SK-N-MC (cell line): ENCODE measurements at regions not wholly inside any gene's neighbourhood (a gene's known extent, or its start where the extent isn't known, plus 50 kb on each side); places are given as distances from the start of the nearest gene placed in this dataset.

Source experiments
- DNase-seq: peaks from one replicate; pipeline ENCODE4 v3.0.0-alpha.2; 2011; ENCODE audit warnings: low read depth, low spot score
- H3K27ac ChIP-seq: fragments of 200-600 bp; sonication (generic); 2 replicates; pipeline ENCODE4 v1.5.1; 2016; ENCODE audit warnings: mixed run types
- H3K36me3 ChIP-seq: fragments of 200-600 bp; sonication (generic); 2 replicates; pipeline ENCODE4 v1.6.1; 2017; ENCODE audit warnings: antibody characterized with exemption, low read length, mixed read lengths; ENCODE audit not compliant: insufficient read depth
- H3K4me3 ChIP-seq: fragments of 200-600 bp; sonication (generic); 2 replicates; pipeline ENCODE4 v1.5.1; 2016
- H3K9ac ChIP-seq: fragments of 200-600 bp; sonication (generic); 2 replicates; pipeline ENCODE4 v1.8.0; 2017; ENCODE audit warnings: mixed run types, mixed read lengths; ENCODE audit not compliant: insufficient read length
- H3K9me3 ChIP-seq: fragments of 200-600 bp; sonication (generic); 2 replicates; pipeline ENCODE4 v1.6.1; 2017; ENCODE audit warnings: low read depth, mild to moderate bottlenecking, antibody characterized with exemption, low read length, moderate library complexity, mixed read lengths
- EZH2 ChIP-seq: fragments of 200-600 bp; sonication (generic); IDR thresholded peaks from one replicate; pipeline ENCODE4 v1.6.1; 2017; ENCODE audit warnings: antibody characterized with exemption
- FOXP2 ChIP-seq: optimal IDR thresholded peaks from 2 replicates; pipeline ENCODE3; 2011; ENCODE audit warnings: mild to moderate bottlenecking, moderate library complexity; ENCODE audit not compliant: insufficient read depth; ENCODE audit errors: extremely low read length, control extremely low read depth
- POLR2AphosphoS5 ChIP-seq: IDR thresholded peaks from 2 replicates; pipeline ENCODE4 v1.6.1; 2012; ENCODE audit warnings: mild to moderate bottlenecking, low read depth, low read length, borderline replicate concordance

DNA sequence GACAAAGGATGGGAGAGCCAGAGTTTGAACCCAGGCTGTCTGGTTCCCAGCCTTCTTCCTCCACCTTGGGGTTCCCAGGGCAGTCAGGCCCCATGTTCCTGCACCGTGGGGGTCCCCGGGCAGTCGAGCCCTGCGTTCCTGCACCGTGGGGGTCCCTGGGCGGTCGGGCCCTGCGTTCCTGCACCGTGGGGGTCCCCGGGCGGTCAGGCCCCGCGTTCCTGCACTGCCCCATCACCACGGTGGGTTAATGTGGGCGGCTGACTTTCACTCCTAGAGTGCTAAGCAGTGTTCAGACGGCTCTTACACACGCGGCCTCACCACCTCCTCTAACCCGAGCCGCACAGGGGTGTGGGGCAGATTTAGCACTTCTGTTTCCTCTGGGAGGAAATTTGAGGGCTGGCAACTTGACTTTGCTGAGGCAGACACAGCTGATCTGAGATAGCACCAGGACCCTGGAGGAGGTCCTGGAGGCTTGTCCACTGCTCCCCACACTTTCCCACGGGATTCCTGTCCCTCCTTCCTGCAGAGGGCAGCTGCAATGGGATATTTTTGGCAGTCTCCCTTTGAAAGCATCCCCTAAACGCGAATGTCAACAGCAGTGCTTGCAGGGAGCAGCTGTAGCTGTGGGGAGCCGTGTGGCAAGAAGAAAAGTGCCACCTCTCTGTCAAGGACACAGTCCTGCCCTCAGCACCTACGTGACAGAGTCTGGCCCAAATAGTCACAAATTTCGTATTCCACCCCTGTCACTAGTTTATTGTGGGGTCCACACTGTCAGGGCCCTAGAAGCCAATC, 239.4 kb downstream of the TEX29 start:
- no peaks in the 10 kb centered on the region for H3K36me3 ChIP-seq
- H3K4me3 ChIP-seq, result no peak overlapping the region
- no peak overlapping the region for H3K9ac ChIP-seq
- no peak for TF ChIP-seq FOXP2
- no peak for TF ChIP-seq EZH2
- no peak for TF ChIP-seq POLR2AphosphoS5
- H3K27ac ChIP-seq, result no peak overlapping the region
- H3K9me3 ChIP-seq, result no peaks in the 10 kb centered on the region
- DNase-seq, result no peak

DNA sequence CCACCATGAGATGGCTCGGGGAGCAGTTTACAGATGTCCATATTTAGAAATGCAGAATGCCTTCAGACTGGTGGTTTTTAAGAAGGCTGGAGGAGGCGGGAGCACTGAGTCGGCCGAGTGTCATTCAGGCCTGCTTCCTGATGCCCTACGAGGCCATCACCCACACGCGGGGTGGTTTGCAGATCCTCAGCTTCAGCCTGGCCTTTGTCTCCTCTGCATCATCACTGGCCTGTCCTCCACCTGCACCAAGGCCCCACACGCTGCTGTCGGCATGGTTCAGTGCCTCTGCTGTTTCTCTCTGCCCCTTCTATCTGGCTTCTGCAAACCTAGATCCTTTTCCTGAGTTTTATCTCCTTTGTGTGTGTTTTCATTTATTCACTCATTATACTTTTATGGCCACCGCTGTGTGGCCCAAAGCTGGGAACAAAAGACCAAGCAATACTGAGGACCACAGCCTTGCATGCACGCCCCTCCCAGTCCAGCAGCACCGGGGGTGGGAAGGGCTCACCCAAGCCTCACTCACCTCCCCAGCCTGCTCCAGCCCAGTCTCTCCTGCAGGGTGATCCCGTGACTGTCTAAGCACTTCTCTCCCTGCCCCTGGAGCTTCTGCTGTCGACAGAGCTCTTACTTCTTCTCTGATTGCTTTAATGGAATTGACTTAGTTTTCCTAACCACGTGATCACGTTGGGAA, 240.8 kb downstream of the TEX29 start:
- Histone ChIP-seq H3K36me3 (no peaks in the 10 kb centered on the region), H3K4me3 (no peak overlapping the region), H3K27ac (no peak overlapping the region), H3K9me3 (no peaks in the 10 kb centered on the region), H3K9ac (no peak overlapping the region)
- no peak for DNase-seq
- no peak for TF ChIP-seq FOXP2
- TF ChIP-seq POLR2AphosphoS5, result no peak
- TF ChIP-seq EZH2, result no peak

DNA sequence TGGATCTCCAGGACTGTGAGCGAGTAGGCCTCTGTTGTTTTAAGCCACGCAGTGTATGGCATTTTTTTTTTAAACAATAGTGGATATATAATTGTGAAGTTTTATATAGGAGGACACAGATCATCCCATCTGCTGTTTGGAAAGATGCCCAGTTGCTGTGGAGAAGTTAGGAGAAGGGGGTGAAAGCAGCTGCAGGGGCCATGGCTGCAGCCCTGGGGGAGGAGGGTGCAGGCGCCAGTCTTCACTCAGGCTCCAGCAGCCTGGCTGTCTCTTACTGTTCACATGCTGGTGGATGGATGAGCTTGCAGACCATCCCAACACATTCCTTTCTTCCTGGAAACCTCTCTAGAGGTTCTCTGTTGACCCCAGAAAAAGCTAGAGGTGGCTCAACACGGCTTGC, 242.3 kb downstream of the TEX29 start:
- H3K9me3 ChIP-seq, result no peaks in the 10 kb centered on the region
- H3K36me3 ChIP-seq, result no peaks in the 10 kb centered on the region
- no peak overlapping the region for H3K27ac ChIP-seq
- DNase-seq, result no peak
- no peak for TF ChIP-seq POLR2AphosphoS5
- no peak for TF ChIP-seq EZH2
- TF ChIP-seq FOXP2, result no peak
- no peak overlapping the region for H3K4me3 ChIP-seq
- no peak overlapping the region for H3K9ac ChIP-seq

- TF ChIP-seq EZH2, result no peak
- TF ChIP-seq FOXP2, result no peak
- Histone ChIP-seq H3K9me3 (no peaks in the 10 kb centered on the region), H3K36me3 (no peaks in the 10 kb centered on the region), H3K9ac (no peak overlapping the region), H3K4me3 (no peak overlapping the region), H3K27ac (no peak overlapping the region)
- no peak for DNase-seq
Observed at GRCh38 chr13:111564606-111565005, 244.2 kb downstream of the TEX29 start.

- DNase-seq, result no peak
- TF ChIP-seq FOXP2 (no peak), POLR2AphosphoS5 (no peak), EZH2 (no peak)
- H3K27ac ChIP-seq, result no peak overlapping the region
- no peak overlapping the region for H3K9ac ChIP-seq
- H3K4me3 ChIP-seq, result no peak overlapping the region
- no peaks in the 10 kb centered on the region for H3K9me3 ChIP-seq
- H3K36me3 ChIP-seq, result no peaks in the 10 kb centered on the region
Observed at GRCh38 chr13:111565400-111565799, 245.0 kb downstream of the TEX29 start.

GRCh38 chr13:111566567-111566966, 246.1 kb downstream of the TEX29 start:
- Histone ChIP-seq H3K9ac (no peak overlapping the region), H3K9me3 (no peaks in the 10 kb centered on the region), H3K27ac (no peak overlapping the region), H3K4me3 (no peak overlapping the region), H3K36me3 (no peaks in the 10 kb centered on the region)
- TF ChIP-seq POLR2AphosphoS5 (no peak), FOXP2 (no peak), EZH2 (no peak)
- DNase-seq, result no peak

GRCh38 chr13:111567637-111568036, 247.2 kb downstream of the TEX29 start:
- Histone ChIP-seq H3K36me3 (no peaks in the 10 kb centered on the region), H3K27ac (no peak overlapping the region), H3K9me3 (no peaks in the 10 kb centered on the region), H3K9ac (no peak overlapping the region), H3K4me3 (no peak overlapping the region)
- no peak for DNase-seq
- TF ChIP-seq FOXP2 (no peak), POLR2AphosphoS5 (no peak), EZH2 (no peak)

GRCh38 chr13:111568290-111568689, 247.8 kb downstream of the TEX29 start:
- TF ChIP-seq EZH2 (no peak), POLR2AphosphoS5 (no peak), FOXP2 (no peak)
- no peaks in the 10 kb centered on the region for H3K9me3 ChIP-seq
- DNase-seq, result no peak

GRCh38 chr13:111570911-111571310, 250.5 kb downstream of the TEX29 start:
- DNase-seq, result no peak
- Histone ChIP-seq H3K27ac (no peak overlapping the region), H3K36me3 (no peaks in the 10 kb centered on the region), H3K9ac (no peak overlapping the region), H3K9me3 (no peaks in the 10 kb centered on the region), H3K4me3 (no peak overlapping the region)
- TF ChIP-seq POLR2AphosphoS5 (no peak), EZH2 (no peak), FOXP2 (no peak)

More at GRCh38 chr13:111568290-111568689, 247.8 kb downstream of the TEX29 start:
- H3K4me3 ChIP-seq, result no peak overlapping the region
- H3K36me3 ChIP-seq, result no peaks in the 10 kb centered on the region
- H3K27ac ChIP-seq, result no peak overlapping the region
- H3K9ac ChIP-seq, result no peak overlapping the region
